ENCODE measurements at regions not wholly inside any gene's neighbourhood (a gene's known extent, or its start where the extent isn't known, plus 50 kb on each side); places are given as distances from the start of the nearest gene placed in this dataset.
"Not testable (repeated sequence)": the region's sequence is repeated elsewhere in the genome, so short reads cannot be mapped to it uniquely, and the experiment has no call there.

DNA sequence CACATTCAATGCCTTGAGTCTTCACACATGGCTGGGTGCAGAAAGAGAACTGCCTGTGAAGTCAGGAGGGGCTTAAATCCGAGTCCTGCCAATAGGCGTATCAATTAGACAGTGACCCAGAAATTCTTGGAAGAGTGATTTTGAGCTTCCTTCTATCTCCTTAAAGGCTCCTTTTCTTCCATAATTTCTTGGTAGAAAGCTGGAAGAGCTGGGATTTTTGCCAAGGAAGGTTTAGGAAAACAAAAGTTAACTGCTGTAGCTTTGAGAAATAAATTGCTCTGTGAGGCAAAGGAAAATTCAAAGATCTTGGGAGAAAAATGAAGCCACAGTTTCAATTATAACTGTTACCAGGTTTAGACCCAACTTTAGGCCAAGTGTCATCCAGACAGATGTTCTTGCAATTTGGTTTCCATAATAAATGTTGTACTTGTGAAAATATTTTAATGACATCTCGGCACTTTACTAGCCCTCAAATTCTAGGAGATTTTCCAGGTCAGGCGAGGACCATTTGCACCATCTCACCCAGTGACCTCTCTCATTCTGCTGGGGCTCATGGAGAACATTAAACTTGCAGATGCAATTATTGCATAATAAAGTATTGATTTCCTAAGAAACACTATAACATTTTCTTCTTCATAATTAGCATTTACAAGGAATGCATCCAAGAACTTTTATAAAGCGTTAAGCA is 329.7 kb upstream of the MEIS1 start:
- DNase-seq (ENCODE audit: low read depth) = no peak
- TF ChIP-seq, protein P1, sequence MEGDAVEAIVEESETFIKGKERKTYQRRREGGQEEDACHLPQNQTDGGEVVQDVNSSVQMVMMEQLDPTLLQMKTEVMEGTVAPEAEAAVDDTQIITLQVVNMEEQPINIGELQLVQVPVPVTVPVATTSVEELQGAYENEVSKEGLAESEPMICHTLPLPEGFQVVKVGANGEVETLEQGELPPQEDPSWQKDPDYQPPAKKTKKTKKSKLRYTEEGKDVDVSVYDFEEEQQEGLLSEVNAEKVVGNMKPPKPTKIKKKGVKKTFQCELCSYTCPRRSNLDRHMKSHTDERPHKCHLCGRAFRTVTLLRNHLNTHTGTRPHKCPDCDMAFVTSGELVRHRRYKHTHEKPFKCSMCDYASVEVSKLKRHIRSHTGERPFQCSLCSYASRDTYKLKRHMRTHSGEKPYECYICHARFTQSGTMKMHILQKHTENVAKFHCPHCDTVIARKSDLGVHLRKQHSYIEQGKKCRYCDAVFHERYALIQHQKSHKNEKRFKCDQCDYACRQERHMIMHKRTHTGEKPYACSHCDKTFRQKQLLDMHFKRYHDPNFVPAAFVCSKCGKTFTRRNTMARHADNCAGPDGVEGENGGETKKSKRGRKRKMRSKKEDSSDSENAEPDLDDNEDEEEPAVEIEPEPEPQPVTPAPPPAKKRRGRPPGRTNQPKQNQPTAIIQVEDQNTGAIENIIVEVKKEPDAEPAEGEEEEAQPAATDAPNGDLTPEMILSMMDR (IDR thresholded peaks at IDR 0.05; ENCODE audit: low read length, missing control alignments) = no peak
- no peak overlapping the region for H3K4me3 ChIP-seq (replicated peaks; ENCODE audit: low read depth, low read length)

DNA sequence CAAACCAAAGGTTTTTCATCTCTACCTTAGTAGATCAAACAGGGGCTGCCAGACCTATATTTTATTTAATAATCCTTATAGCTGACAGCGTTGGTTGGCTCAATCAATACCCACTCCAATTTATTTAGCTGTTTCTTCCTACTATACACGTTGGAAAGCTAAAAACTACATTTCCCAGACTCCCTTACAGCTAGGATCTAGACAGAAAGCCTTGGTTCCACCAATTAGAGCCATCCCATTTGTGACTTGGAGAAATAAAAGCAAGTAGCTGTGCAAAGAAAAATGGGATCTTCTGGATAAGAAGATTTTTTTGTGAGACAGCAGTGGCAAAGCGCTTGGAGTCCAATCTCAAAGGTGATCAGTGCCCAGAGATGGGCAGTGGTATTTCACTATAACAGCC is 331.3 kb upstream of the MEIS1 start:
- DNase-seq (ENCODE audit: low read depth) = no peak
- no peak overlapping the region for H3K4me3 ChIP-seq (replicated peaks; ENCODE audit: low read depth, low read length)

DNA sequence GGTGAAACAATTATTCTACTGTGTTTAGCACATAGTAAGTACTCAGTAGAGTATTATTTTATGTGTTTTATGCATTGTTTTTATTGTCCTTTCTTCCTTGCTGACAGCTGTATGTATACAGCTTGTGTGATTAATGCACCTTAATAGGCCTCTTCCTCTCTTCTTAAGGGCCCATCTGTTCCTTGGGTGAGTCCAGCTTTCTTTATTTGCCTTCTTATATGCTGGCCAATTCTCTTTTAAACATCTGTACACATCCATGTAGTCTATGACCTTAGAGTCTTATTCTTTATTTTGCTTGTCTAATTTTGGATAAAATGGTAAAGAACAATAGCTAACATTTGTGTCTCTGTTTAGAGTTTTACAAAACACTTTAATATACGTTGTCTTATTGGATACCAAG is 333.7 kb upstream of the MEIS1 start:
- TF ChIP-seq, protein P1 (IDR thresholded peaks at IDR 0.05; ENCODE audit: low read length, missing control alignments) = no peak
- H3K4me3 ChIP-seq (replicated peaks; ENCODE audit: low read depth, low read length) = no peak overlapping the region
- DNase-seq (ENCODE audit: low read depth) = no peak

More for the DNA sequence above, 331.3 kb upstream of the MEIS1 start:
- TF ChIP-seq, protein P1 (IDR thresholded peaks at IDR 0.05; ENCODE audit: low read length, missing control alignments) = no peak

DNA sequence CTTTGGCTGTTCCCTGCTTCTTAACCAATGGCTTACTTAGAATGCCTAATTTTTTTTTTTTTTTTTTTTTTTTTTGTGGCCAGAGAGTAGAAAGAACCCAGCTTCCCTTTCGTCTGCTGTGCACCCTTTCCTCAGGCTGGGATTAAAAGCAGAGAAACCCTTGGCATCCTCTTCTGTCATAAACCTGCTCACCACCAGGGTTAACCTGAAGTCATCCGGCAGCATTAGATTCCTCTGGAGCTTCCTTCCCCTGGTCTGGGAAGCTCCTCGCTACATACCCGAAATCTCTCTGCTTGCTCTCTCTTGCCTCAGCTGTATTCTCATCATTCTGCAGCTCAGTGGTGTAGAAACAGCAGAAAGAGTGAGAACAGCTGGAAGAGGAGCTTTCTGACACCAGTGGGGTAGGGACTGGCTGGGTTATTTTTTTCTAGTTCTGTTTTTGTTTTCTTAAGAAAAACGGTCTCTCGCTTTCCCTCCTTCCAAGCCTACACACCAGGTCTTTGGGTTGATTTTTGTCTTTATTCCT is 339.0 kb upstream of the MEIS1 start:
- H3K4me3 ChIP-seq (replicated peaks; ENCODE audit: low read depth, low read length) = no peak overlapping the region
- TF ChIP-seq, protein P1 (IDR thresholded peaks at IDR 0.05; ENCODE audit: low read length, missing control alignments) = no peak
- no peak for DNase-seq (ENCODE audit: low read depth)

DNA sequence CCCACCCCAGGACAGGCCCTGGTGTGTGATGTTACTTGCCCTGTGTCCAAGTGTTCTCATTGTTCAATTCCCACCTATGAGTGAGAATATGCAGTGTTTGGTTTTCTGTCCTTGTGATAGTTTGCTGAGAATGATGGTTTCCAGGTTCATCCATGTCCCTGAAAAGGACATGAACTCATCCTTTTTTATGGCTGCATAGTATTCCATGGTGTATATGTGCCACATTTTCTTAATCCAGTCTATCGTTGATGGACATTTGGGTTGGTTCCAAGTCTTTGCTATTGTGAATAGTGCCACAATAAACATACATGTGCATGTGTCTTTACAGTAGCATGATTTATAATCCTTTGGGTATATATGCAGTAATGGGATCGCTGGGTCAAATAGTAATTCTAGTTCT is 340.2 kb upstream of the MEIS1 start:
- not testable (repeated sequence) for H3K4me3 ChIP-seq (replicated peaks; ENCODE audit: low read depth, low read length)

DNA sequence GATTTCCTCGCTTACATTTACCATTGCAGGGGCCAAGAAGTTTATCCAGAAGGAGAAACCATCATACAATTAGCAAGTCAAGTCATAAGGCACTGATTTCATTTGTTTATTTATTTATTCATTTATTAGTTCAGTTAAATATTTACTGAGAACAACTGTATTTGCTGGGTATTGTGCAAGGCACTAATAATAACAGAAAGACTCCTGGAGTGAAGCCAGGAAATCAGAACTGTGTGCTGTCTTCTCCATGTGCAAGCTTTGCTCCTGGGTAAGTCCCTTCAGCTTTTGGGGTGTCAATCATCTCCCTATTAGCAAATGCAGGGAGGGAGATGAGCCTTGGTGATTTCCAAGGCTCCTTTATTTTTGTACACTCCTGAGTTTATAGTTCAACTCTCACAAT is 341.6 kb upstream of the MEIS1 start:
- H3K4me3 ChIP-seq (replicated peaks; ENCODE audit: low read depth, low read length) = no peak overlapping the region
- TF ChIP-seq, protein P1 (IDR thresholded peaks at IDR 0.05; ENCODE audit: low read length, missing control alignments) = no peak
- DNase-seq (ENCODE audit: low read depth) = no peak

More for the DNA sequence above, 340.2 kb upstream of the MEIS1 start:
- DNase-seq (ENCODE audit: low read depth) = not testable (repeated sequence)

DNA sequence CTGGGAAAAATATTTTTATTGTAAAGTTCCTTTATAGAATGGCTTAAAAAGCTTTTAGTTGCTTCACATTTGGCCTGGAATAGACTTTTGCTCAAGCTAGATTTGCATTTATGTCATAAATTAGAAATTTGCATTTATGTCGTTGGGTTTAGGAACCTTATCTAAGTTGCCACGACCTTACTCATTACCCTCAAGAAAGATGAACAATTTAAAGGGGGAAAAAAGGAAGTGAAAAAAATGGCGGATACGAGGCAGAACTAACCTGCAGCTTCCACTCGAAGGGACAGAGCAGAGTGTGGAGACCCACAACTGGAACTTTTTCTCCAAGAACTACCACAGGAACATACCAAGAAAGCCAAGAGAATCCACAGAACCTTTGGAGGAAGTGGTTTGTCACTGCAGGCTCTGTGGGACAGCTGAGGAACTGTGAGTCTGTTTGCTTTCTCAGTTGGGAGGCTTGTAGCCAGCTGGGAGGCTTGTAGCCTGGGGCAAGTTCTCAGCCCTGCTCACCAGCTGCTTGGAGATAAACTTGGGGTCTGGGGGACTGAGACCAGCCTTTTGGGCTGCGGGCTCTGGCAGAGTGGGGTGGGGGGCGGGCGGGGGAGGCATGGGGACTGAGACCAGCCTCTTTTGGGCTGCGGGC is 349.9 kb upstream of the MEIS1 start:
- TF ChIP-seq, protein P1 (IDR thresholded peaks at IDR 0.05; ENCODE audit: low read length, missing control alignments) = no peak
- no peak overlapping the region for H3K4me3 ChIP-seq (replicated peaks; ENCODE audit: low read depth, low read length)
- DNase-seq (ENCODE audit: low read depth) = no peak

Data from fibroblast of pulmonary artery (primary cell).